OCI-LY7 (cell line): ENCODE measurements at regions not wholly inside any gene's neighbourhood (a gene's known extent, or its start where the extent isn't known, plus 50 kb on each side); places are given as distances from the start of the nearest gene placed in this dataset.

ENCODE experiments used
- CTCF ChIP-seq: fragments of 200-600 bp; sonication (generic); conservative IDR thresholded peaks from 2 replicates; pipeline ENCODE4 v1.5.1; 2014; ENCODE audit warnings: mild to moderate bottlenecking, antibody characterized with exemption, low read length, moderate library complexity, mixed read lengths
- EZH2phosphoT487 ChIP-seq: fragments of 200-600 bp; sonication (generic); IDR thresholded peaks from 2 replicates; pipeline ENCODE4 v1.6.1; 2018; ENCODE audit warnings: low read depth, borderline replicate concordance, mild to moderate bottlenecking, mixed run types, antibody characterized with exemption, low read length, moderate library complexity, mixed read lengths

- TF ChIP-seq CTCF, result no peak
- no peak for TF ChIP-seq EZH2phosphoT487
Measured at GRCh38 chr2:47728551-47728950, 54.4 kb upstream of the MSH6 start.
